Astrocyte (in vitro differentiated cells and primary cell): ENCODE measurements at regions not wholly inside any gene's neighbourhood (a gene's known extent, or its start where the extent isn't known, plus 50 kb on each side); places are given as distances from the start of the nearest gene placed in this dataset.

Source experiments
- DNase-seq: peaks from one replicate; pipeline ENCODE4 v3.0.0-alpha.2; 2010; ENCODE audit warnings: low read depth
- FAIRE-seq: peaks from 2 replicates; lab custom pipeline; 2011; peaks lifted over from hg19 to GRCh38; lab: Jason Lieb, UNC
- H2AFZ ChIP-seq: 2 replicates; pipeline ENCODE4 v1.6.0; 2012; ENCODE audit warnings: low read depth, low read length, inconsistent platforms
- H3K27ac ChIP-seq: 2 replicates; pipeline ENCODE4 v1.5.1; 2011; ENCODE audit warnings: low read depth, low read length, inconsistent platforms
- H3K27me3 ChIP-seq: 2 replicates; pipeline ENCODE4 v1.6.0; 2011; ENCODE audit warnings: low read length, inconsistent platforms; ENCODE audit not compliant: insufficient read depth
- H3K36me3 ChIP-seq: 2 replicates; pipeline ENCODE4 v1.5.1; 2011; ENCODE audit warnings: low read length, inconsistent platforms; ENCODE audit not compliant: insufficient read depth
- H3K4me1 ChIP-seq: 2 replicates; pipeline ENCODE4 v1.5.1; 2011; ENCODE audit warnings: low read length, inconsistent platforms; ENCODE audit not compliant: insufficient read depth
- H3K4me2 ChIP-seq: 2 replicates; pipeline ENCODE4 v1.6.0; 2012; ENCODE audit warnings: low read length, inconsistent platforms
- H3K4me3 ChIP-seq: 2 replicates; pipeline ENCODE4 v1.5.1; 2011; ENCODE audit warnings: low read depth, mild to moderate bottlenecking, low read length, inconsistent platforms; ENCODE audit not compliant: insufficient read depth
- H3K79me2 ChIP-seq: 2 replicates; pipeline ENCODE4 v1.6.0; 2012; ENCODE audit warnings: mild to moderate bottlenecking, low read length, inconsistent platforms; ENCODE audit not compliant: insufficient read depth
- H3K9ac ChIP-seq: 2 replicates; pipeline ENCODE4 v1.6.0; 2012; ENCODE audit warnings: mild to moderate bottlenecking, low read length, inconsistent platforms
- H3K9me3 ChIP-seq: 2 replicates; pipeline ENCODE4 v1.5.1; 2012; ENCODE audit warnings: low read depth, mild to moderate bottlenecking, low read length, inconsistent platforms; ENCODE audit not compliant: insufficient read depth
- H4K20me1 ChIP-seq: 2 replicates; pipeline ENCODE4 v1.6.0; 2012; ENCODE audit warnings: low read length, inconsistent platforms; ENCODE audit not compliant: insufficient read depth
- H3K27ac Mint-ChIP-seq: one replicate; pipeline ENCODE4 v1.8.0; 2021; ENCODE audit warnings: mild to moderate bottlenecking, mixed read lengths; ENCODE audit not compliant: unreplicated experiment
- H3K27me3 Mint-ChIP-seq: one replicate; pipeline ENCODE4 v1.8.0; 2021; ENCODE audit warnings: low read depth, mixed read lengths; ENCODE audit not compliant: unreplicated experiment
- H3K36me3 Mint-ChIP-seq: one replicate; pipeline ENCODE4 v1.8.0; 2021; ENCODE audit warnings: low read depth, mixed read lengths; ENCODE audit not compliant: unreplicated experiment
- H3K4me1 Mint-ChIP-seq: one replicate; pipeline ENCODE4 v1.8.0; 2021; ENCODE audit warnings: low read depth, mixed read lengths; ENCODE audit not compliant: unreplicated experiment
- H3K4me3 Mint-ChIP-seq: one replicate; pipeline ENCODE4 v1.8.0; 2021; ENCODE audit warnings: mild to moderate bottlenecking, moderate library complexity, mixed read lengths; ENCODE audit not compliant: unreplicated experiment
- H3K9me3 Mint-ChIP-seq: one replicate; pipeline ENCODE4 v1.8.0; 2021; ENCODE audit warnings: mild to moderate bottlenecking, mixed read lengths; ENCODE audit not compliant: unreplicated experiment
- EZH2 ChIP-seq: IDR thresholded peaks from 2 replicates; pipeline ENCODE4 v1.6.1; 2012; ENCODE audit warnings: mild to moderate bottlenecking, low read length, inconsistent platforms; ENCODE audit not compliant: insufficient read depth
- TF ChIP-seq, protein P1 (sequence below): IDR thresholded peaks from 2 replicates; pipeline ENCODE4 v1.5.1; 2011; ENCODE audit warnings: low read depth, mild to moderate bottlenecking, inconsistent platforms, low read length, moderate library complexity; ENCODE audit not compliant: insufficient read depth

DNA sequence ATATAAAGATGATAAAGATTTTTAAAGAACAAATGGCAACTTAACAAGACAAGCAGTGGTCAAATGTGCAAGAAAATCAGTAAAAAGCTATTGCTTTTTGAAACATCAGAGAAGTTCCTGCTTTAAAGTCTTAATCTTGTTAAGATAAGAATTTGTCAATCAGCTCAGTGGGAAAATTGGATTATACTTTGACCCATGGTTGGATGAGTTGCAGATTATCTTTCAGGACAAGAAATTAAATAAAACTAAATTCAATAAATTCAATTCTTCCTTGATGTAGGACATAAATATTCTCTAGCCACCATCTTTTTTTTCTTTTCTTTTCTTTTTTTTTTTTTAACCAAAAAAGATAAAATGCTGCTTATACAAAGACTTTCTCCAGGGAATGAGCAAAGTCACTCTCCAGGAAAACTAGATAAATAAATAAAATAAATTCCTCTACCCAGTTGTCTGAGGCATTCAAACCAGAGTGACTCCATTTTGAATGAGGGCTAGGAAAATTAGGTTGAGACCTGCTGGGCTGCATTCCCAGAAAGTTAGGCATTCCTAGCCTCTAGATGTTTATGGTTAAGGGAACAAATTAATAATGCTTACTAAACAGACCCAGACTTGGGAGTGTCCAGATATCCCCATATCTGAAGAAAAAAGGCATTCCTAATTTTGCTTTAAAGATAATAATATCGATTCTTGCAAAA lies 211.2 kb downstream of the SNCA start:
- FAIRE-seq, result no peak
- no peak overlapping the region for H3K4me3 Mint-ChIP-seq
- no peak overlapping the region for H3K27ac Mint-ChIP-seq

GRCh38 chr4:89619206-89619962 lies 217.6 kb downstream of the SNCA start:
- H3K79me2 ChIP-seq, result no peaks in the 10 kb centered on the region
- DNase-seq (no peak), FAIRE-seq (no peak)
- no peaks in the 10 kb centered on the region for H3K9me3 ChIP-seq
- Mint-ChIP-seq H3K9me3 (no peaks in the 10 kb centered on the region), H3K4me1 (peaks cover 5% of the 10 kb centered on the region), H3K27me3 (no peaks in the 10 kb centered on the region), H3K36me3 (no peaks in the 10 kb centered on the region), H3K27ac (no peak overlapping the region), H3K4me3 (no peak overlapping the region)
- H3K27ac ChIP-seq, result no peak overlapping the region
- H4K20me1 ChIP-seq, result no peaks in the 10 kb centered on the region
- no peaks in the 10 kb centered on the region for H3K4me1 ChIP-seq
- TF ChIP-seq, protein P1, sequence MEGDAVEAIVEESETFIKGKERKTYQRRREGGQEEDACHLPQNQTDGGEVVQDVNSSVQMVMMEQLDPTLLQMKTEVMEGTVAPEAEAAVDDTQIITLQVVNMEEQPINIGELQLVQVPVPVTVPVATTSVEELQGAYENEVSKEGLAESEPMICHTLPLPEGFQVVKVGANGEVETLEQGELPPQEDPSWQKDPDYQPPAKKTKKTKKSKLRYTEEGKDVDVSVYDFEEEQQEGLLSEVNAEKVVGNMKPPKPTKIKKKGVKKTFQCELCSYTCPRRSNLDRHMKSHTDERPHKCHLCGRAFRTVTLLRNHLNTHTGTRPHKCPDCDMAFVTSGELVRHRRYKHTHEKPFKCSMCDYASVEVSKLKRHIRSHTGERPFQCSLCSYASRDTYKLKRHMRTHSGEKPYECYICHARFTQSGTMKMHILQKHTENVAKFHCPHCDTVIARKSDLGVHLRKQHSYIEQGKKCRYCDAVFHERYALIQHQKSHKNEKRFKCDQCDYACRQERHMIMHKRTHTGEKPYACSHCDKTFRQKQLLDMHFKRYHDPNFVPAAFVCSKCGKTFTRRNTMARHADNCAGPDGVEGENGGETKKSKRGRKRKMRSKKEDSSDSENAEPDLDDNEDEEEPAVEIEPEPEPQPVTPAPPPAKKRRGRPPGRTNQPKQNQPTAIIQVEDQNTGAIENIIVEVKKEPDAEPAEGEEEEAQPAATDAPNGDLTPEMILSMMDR, result no peak
- no peak for TF ChIP-seq EZH2
- no peak overlapping the region for H3K9ac ChIP-seq
- H2AFZ ChIP-seq, result no peak overlapping the region
- no peak overlapping the region for H3K4me2 ChIP-seq
- no peak overlapping the region for H3K4me3 ChIP-seq
- no peaks in the 10 kb centered on the region for H3K36me3 ChIP-seq
- no peaks in the 10 kb centered on the region for H3K27me3 ChIP-seq

More for the DNA sequence above, 211.2 kb downstream of the SNCA start:
- Mint-ChIP-seq H3K9me3 (peaks cover 2% of the 10 kb centered on the region), H3K27me3 (peaks cover 2% of the 10 kb centered on the region), H3K4me1 (peaks cover 3% of the 10 kb centered on the region), H3K36me3 (no peaks in the 10 kb centered on the region)
- TF ChIP-seq, protein P1, result no peak
- no peak for TF ChIP-seq EZH2
- H3K4me3 ChIP-seq, result no peak overlapping the region
- no peaks in the 10 kb centered on the region for H4K20me1 ChIP-seq
- H3K4me2 ChIP-seq, result no peak overlapping the region
- no peak overlapping the region for H2AFZ ChIP-seq
- H3K4me1 ChIP-seq, result no peaks in the 10 kb centered on the region
- no peaks in the 10 kb centered on the region for H3K79me2 ChIP-seq
- H3K27me3 ChIP-seq, result no peaks in the 10 kb centered on the region
- H3K9me3 ChIP-seq, result no peaks in the 10 kb centered on the region
- no peaks in the 10 kb centered on the region for H3K36me3 ChIP-seq
- no peak overlapping the region for H3K27ac ChIP-seq
- DNase-seq, result no peak
- no peak overlapping the region for H3K9ac ChIP-seq

DNA sequence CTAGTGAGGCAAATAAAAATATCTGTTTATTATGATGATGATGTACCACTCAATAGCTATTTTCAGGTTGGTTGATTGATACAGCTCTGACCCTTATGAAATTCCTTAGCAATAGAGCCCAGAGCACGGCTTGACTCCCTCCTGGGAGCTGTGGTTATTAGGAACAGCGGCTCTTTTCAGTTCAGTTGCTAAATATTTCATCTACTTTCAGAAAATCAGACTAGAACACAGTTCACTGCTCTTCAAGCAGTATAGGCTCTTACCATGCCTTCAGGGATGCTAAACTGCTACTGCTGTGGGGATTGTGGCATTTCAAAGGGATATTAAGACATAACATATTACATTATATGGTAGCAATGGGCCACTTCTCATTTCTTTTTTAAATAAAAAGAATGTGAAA lies 218.8 kb downstream of the SNCA start:
- H3K4me2 ChIP-seq, result no peak overlapping the region
- no peak overlapping the region for H3K4me3 Mint-ChIP-seq
- H3K4me1 ChIP-seq, result no peaks in the 10 kb centered on the region
- no peaks in the 10 kb centered on the region for H3K79me2 ChIP-seq
- no peak for TF ChIP-seq EZH2
- TF ChIP-seq, protein P1, result no peak
- no peak overlapping the region for H2AFZ ChIP-seq
- H3K4me3 ChIP-seq, result no peak overlapping the region
- DNase-seq (no peak), FAIRE-seq (no peak)
- H3K9ac ChIP-seq, result no peak overlapping the region
- H3K27me3 ChIP-seq, result no peaks in the 10 kb centered on the region
- H3K36me3 Mint-ChIP-seq, result no peaks in the 10 kb centered on the region
- H3K27ac Mint-ChIP-seq, result no peak overlapping the region
- no peaks in the 10 kb centered on the region for H3K9me3 Mint-ChIP-seq
- H3K27ac ChIP-seq, result no peak overlapping the region
- H3K36me3 ChIP-seq, result no peaks in the 10 kb centered on the region
- H3K4me1 Mint-ChIP-seq, result peaks cover 5% of the 10 kb centered on the region
- H3K9me3 ChIP-seq, result no peaks in the 10 kb centered on the region
- H4K20me1 ChIP-seq, result no peaks in the 10 kb centered on the region
- no peaks in the 10 kb centered on the region for H3K27me3 Mint-ChIP-seq
